ENCODE measurements at regions not wholly inside any gene's neighbourhood (a gene's known extent, or its start where the extent isn't known, plus 50 kb on each side); places are given as distances from the start of the nearest gene placed in this dataset.

DNA sequence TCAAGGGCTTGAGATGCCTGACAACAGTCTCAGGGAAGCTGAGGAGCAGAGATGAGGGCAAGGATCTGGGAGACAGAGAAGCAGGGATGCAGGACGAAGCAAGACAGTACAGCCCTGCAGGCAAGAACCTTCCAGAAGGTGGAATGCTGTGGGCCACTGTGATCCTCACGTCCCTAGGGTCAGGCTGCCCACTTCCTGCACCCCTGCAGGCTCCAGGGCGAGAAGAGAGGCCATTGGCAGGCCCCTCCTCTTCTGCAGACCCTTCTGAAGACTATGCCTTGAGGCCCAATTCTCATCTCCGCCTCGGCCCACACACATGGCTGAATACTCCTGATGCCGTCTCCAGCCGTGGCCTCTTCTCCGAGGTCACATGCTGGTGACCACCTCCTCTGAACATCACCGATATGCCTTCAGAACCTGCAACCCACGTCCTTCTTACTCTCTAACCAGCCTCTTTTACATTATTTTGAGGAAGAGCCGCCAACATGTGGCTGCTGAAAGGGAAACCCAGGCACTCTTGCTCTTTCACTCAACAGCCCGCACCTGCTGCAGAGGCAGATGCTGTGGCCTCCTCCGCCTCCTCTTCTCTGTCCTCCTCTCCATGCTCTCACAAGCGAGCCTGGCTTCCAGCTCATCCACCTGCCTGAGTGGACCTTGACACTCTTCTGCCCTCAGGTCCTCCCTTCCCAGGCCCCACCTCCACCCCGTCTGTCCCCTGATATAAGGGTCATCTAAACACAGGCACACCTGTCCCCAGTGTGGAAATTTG lies 181.5 kb downstream of the IRX2 start:
- Histone ChIP-seq H2AFZ (ENCODE audit: low read length) (no peak overlapping the region), H3K36me3 (replicated peaks; ENCODE audit: insufficient read depth, low read length) (no peaks in the 10 kb centered on the region), H3K27ac (ENCODE audit: low read length) (no peak overlapping the region)

DNA sequence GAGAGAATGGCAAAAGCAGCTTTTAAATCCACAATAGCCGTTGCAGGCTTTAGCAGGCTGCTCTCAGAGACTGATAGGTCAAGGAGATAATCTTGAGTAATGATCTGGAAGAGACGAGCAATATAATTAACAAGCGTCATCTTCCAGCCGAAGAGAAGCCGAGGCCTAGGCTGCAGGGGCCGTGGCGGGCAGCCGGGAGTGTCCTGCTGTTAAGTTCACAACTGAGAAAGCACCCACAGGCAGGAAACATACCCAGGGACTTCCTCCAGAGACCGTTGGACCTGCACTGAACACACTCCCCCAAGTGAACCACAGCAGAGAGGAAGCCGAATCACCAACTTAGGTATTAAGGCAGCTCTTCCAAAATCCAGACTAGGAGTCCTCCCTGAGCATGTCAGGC lies 182.3 kb downstream of the IRX2 start:
- no peak overlapping the region for H2AFZ ChIP-seq (ENCODE audit: low read length)
- no peaks in the 10 kb centered on the region for H3K9me2 ChIP-seq (replicated peaks; ENCODE audit: insufficient read depth, low read length)

More for the DNA sequence above, 181.5 kb downstream of the IRX2 start:
- no peaks in the 10 kb centered on the region for H3K9me2 ChIP-seq (replicated peaks; ENCODE audit: insufficient read depth, low read length)
- no peak for DNase-seq
- no peaks in the 10 kb centered on the region for H3K79me2 ChIP-seq (ENCODE audit: low read length)
- no peaks in the 10 kb centered on the region for H4K20me1 ChIP-seq (ENCODE audit: insufficient read depth, low read length)
- H3K4me3 ChIP-seq (ENCODE audit: low read length), result no peak overlapping the region
- H3K9ac ChIP-seq (ENCODE audit: low read length), result no peak overlapping the region
- TF ChIP-seq, protein P1, sequence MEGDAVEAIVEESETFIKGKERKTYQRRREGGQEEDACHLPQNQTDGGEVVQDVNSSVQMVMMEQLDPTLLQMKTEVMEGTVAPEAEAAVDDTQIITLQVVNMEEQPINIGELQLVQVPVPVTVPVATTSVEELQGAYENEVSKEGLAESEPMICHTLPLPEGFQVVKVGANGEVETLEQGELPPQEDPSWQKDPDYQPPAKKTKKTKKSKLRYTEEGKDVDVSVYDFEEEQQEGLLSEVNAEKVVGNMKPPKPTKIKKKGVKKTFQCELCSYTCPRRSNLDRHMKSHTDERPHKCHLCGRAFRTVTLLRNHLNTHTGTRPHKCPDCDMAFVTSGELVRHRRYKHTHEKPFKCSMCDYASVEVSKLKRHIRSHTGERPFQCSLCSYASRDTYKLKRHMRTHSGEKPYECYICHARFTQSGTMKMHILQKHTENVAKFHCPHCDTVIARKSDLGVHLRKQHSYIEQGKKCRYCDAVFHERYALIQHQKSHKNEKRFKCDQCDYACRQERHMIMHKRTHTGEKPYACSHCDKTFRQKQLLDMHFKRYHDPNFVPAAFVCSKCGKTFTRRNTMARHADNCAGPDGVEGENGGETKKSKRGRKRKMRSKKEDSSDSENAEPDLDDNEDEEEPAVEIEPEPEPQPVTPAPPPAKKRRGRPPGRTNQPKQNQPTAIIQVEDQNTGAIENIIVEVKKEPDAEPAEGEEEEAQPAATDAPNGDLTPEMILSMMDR (IDR thresholded peaks at IDR 0.05; ENCODE audit: low read length), result no peak
- TF ChIP-seq EZH2phosphoT487 (IDR thresholded peaks at IDR 0.05; ENCODE audit: low read length) (no peak), EZH2 (optimal IDR thresholded peaks at IDR 0.05; ENCODE audit: low read depth, low read length) (no peak)
- no peaks in the 10 kb centered on the region for H3K4me1 ChIP-seq (ENCODE audit: low read length)
- H3K27me3 ChIP-seq (replicated peaks; ENCODE audit: insufficient read depth, low read length), result no peaks in the 10 kb centered on the region
- no peaks in the 10 kb centered on the region for H3F3A ChIP-seq (ENCODE audit: insufficient read depth, low read length)
- no peaks in the 10 kb centered on the region for H3K9me3 ChIP-seq (replicated peaks; ENCODE audit: insufficient read depth, low read length)
- no peak overlapping the region for H3K4me2 ChIP-seq (ENCODE audit: low read depth, low read length)

DNA sequence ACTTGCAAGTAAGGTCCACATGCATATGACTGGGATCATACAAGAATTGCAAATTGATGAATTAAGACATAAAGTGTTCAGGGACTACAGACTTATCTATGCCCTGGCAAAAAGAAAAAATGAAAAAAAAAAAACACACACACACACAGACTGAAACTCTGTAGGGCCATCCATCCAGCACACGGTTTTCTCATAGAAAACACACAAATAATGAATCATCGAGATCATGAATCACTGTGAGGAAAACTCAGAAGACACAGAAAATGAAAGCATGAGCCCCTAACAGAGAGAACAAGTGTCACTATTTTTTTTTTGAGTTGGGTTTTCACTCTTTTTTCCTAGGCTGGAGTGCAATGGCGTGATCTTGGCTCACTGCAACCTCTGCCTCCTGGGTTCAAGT lies 185.2 kb downstream of the IRX2 start:
- Histone ChIP-seq H4K20me1 (ENCODE audit: insufficient read depth, low read length) (no peaks in the 10 kb centered on the region), H3K79me2 (ENCODE audit: low read length) (no peaks in the 10 kb centered on the region)
- no peak for DNase-seq

More for the DNA sequence above, 182.3 kb downstream of the IRX2 start:
- TF ChIP-seq, protein P1 (IDR thresholded peaks at IDR 0.05; ENCODE audit: low read length), result no peak
- H3K4me3 ChIP-seq (ENCODE audit: low read length), result no peak overlapping the region
- H3K27ac ChIP-seq (ENCODE audit: low read length), result no peak overlapping the region
- H3K4me1 ChIP-seq (ENCODE audit: low read length), result no peaks in the 10 kb centered on the region
- H3K79me2 ChIP-seq (ENCODE audit: low read length), result no peaks in the 10 kb centered on the region
- no peaks in the 10 kb centered on the region for H3K9me3 ChIP-seq (replicated peaks; ENCODE audit: insufficient read depth, low read length)
- H3K27me3 ChIP-seq (replicated peaks; ENCODE audit: insufficient read depth, low read length), result no peaks in the 10 kb centered on the region
- H3K36me3 ChIP-seq (replicated peaks; ENCODE audit: insufficient read depth, low read length), result no peaks in the 10 kb centered on the region
- H3K4me2 ChIP-seq (ENCODE audit: low read depth, low read length), result no peak overlapping the region
- H3K9ac ChIP-seq (ENCODE audit: low read length), result no peak overlapping the region
- H4K20me1 ChIP-seq (ENCODE audit: insufficient read depth, low read length), result no peaks in the 10 kb centered on the region
- no peaks in the 10 kb centered on the region for H3F3A ChIP-seq (ENCODE audit: insufficient read depth, low read length)
- DNase-seq, result no peak

More for the DNA sequence above, 185.2 kb downstream of the IRX2 start:
- H3K9me2 ChIP-seq (replicated peaks; ENCODE audit: insufficient read depth, low read length), result no peaks in the 10 kb centered on the region
- TF ChIP-seq, protein P1 (IDR thresholded peaks at IDR 0.05; ENCODE audit: low read length), result no peak
- TF ChIP-seq EZH2 (optimal IDR thresholded peaks at IDR 0.05; ENCODE audit: low read depth, low read length) (no peak), EZH2phosphoT487 (IDR thresholded peaks at IDR 0.05; ENCODE audit: low read length) (no peak)
- H3K36me3 ChIP-seq (replicated peaks; ENCODE audit: insufficient read depth, low read length), result no peaks in the 10 kb centered on the region
- no peak overlapping the region for H3K4me3 ChIP-seq (ENCODE audit: low read length)
- H3K27ac ChIP-seq (ENCODE audit: low read length), result no peak overlapping the region
- H3F3A ChIP-seq (ENCODE audit: insufficient read depth, low read length), result no peaks in the 10 kb centered on the region
- no peaks in the 10 kb centered on the region for H3K9me3 ChIP-seq (replicated peaks; ENCODE audit: insufficient read depth, low read length)
- H3K9ac ChIP-seq (ENCODE audit: low read length), result no peak overlapping the region
- no peaks in the 10 kb centered on the region for H3K4me1 ChIP-seq (ENCODE audit: low read length)
- no peak overlapping the region for H3K4me2 ChIP-seq (ENCODE audit: low read depth, low read length)
- H3K27me3 ChIP-seq (replicated peaks; ENCODE audit: insufficient read depth, low read length), result no peaks in the 10 kb centered on the region
- H2AFZ ChIP-seq (ENCODE audit: low read length), result no peak overlapping the region
